ENCODE measurements at regions not wholly inside any gene's neighbourhood (a gene's known extent, or its start where the extent isn't known, plus 50 kb on each side); places are given as distances from the start of the nearest gene placed in this dataset.

DNA sequence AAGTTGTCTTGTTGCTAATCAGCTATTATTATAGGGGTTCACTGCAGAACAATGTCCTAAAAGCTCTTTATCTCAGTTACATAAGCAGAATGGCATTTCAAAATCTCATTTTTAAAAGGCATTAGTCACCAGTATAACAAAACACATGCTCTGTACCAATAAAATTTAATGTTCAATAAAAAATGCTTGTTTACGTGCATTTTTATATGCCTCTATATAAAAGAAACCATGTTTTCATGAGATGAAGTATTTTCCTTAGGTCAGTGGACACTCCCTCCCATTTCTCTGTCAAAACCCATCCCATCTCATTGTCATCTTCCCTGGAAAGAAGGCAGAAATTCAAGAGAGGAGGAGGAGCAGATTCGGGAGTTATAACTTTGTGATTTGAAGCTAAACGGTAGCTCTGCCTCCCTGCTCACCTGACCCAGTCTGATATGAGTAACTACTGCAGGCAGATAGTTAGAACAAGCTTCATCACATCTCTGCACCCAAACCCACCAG, 231.9 kb upstream of the SIX2 start:
- H3K27me3 ChIP-seq (replicated peaks; ENCODE audit: insufficient read depth, low read depth, low read length, poor library complexity), result no peaks in the 10 kb centered on the region
- POLR2A ChIA-PET (ENCODE audit: low non-redundant PET), result no interaction called here
- H3K9me3 ChIP-seq (ENCODE audit: low read depth, low read length, poor library complexity, severe bottlenecking), result no peaks in the 10 kb centered on the region
- no peak overlapping the region for H3K27ac ChIP-seq (ENCODE audit: low read depth, low read length, poor library complexity, severe bottlenecking)
- no peaks in the 10 kb centered on the region for H3K4me1 ChIP-seq (ENCODE audit: insufficient read depth, low read length, poor library complexity, severe bottlenecking)
- H3K36me3 ChIP-seq (ENCODE audit: insufficient read depth, low read length, poor library complexity, severe bottlenecking), result no peaks in the 10 kb centered on the region
- no TSS peak for BruUV-seq (replicated peaks)
- no peak overlapping the region for H3K4me3 ChIP-seq (ENCODE audit: low read depth, low read length, poor library complexity, severe bottlenecking)
- TF ChIP-seq, protein P1, sequence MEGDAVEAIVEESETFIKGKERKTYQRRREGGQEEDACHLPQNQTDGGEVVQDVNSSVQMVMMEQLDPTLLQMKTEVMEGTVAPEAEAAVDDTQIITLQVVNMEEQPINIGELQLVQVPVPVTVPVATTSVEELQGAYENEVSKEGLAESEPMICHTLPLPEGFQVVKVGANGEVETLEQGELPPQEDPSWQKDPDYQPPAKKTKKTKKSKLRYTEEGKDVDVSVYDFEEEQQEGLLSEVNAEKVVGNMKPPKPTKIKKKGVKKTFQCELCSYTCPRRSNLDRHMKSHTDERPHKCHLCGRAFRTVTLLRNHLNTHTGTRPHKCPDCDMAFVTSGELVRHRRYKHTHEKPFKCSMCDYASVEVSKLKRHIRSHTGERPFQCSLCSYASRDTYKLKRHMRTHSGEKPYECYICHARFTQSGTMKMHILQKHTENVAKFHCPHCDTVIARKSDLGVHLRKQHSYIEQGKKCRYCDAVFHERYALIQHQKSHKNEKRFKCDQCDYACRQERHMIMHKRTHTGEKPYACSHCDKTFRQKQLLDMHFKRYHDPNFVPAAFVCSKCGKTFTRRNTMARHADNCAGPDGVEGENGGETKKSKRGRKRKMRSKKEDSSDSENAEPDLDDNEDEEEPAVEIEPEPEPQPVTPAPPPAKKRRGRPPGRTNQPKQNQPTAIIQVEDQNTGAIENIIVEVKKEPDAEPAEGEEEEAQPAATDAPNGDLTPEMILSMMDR (conservative IDR thresholded peaks at IDR 0.05; ENCODE audit: low read depth, low read length), result no peak
- TF ChIP-seq EZH2 (IDR thresholded peaks at IDR 0.05; ENCODE audit: borderline replicate concordance, low read depth, low read length, poor library complexity, severe bottlenecking), result no peak
- CTCF ChIA-PET, result no interaction called here
- intact Hi-C loops (cut with micrococcal nuclease; ENCODE audit: unreplicated experiment), result no loop called here
- DNase-seq (ENCODE audit: low spot score), result no peak

DNA sequence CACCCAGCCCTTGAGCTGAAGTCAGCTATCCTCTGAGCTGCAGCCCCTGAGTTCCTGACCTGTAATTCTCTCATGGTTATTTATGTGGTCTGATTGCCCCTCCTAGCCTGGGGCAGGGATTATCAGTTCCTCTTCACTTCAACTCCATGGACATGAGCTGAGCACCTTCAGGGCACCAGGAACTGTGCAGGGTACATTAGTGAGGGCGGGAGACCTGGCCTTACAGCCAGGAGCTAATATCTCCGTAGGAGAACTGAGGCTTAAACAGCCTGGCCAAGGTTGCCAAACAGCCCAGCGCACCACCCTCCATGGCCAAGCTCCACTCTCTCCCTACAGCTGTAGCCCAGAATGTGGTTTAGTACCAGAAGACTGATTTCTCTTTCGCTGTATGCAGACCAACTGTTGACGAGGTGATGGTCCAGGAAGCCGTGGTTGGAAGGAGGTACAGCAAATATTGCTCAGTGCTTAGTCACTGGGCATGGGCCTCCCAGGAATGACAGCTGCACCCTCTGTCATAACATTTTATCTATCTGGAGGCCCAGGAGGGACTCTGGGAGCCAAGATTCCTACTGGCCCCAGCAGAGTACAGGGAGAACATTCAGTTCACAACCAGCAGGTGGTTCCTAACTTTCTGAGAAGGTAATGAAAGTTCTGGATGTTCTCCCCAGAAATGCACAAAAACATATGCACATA, 228.7 kb upstream of the SIX2 start:
- ChIA-PET CTCF (no interaction called here), POLR2A (ENCODE audit: low non-redundant PET) (no interaction called here)
- Histone ChIP-seq H3K4me1 (ENCODE audit: insufficient read depth, low read length, poor library complexity, severe bottlenecking) (no peaks in the 10 kb centered on the region), H3K27me3 (replicated peaks; ENCODE audit: insufficient read depth, low read depth, low read length, poor library complexity) (no peaks in the 10 kb centered on the region), H3K4me3 (ENCODE audit: low read depth, low read length, poor library complexity, severe bottlenecking) (no peak overlapping the region), H3K27ac (ENCODE audit: low read depth, low read length, poor library complexity, severe bottlenecking) (no peak overlapping the region), H3K36me3 (ENCODE audit: insufficient read depth, low read length, poor library complexity, severe bottlenecking) (no peaks in the 10 kb centered on the region), H3K9me3 (ENCODE audit: low read depth, low read length, poor library complexity, severe bottlenecking) (no peaks in the 10 kb centered on the region)
- DNase-seq (ENCODE audit: low spot score), result no peak
- BruUV-seq (replicated peaks), result no TSS peak
- no peak for TF ChIP-seq EZH2 (IDR thresholded peaks at IDR 0.05; ENCODE audit: borderline replicate concordance, low read depth, low read length, poor library complexity, severe bottlenecking)
- TF ChIP-seq, protein P1 (conservative IDR thresholded peaks at IDR 0.05; ENCODE audit: low read depth, low read length), result no peak
- intact Hi-C loops (cut with micrococcal nuclease; ENCODE audit: unreplicated experiment), result no loop called here

DNA sequence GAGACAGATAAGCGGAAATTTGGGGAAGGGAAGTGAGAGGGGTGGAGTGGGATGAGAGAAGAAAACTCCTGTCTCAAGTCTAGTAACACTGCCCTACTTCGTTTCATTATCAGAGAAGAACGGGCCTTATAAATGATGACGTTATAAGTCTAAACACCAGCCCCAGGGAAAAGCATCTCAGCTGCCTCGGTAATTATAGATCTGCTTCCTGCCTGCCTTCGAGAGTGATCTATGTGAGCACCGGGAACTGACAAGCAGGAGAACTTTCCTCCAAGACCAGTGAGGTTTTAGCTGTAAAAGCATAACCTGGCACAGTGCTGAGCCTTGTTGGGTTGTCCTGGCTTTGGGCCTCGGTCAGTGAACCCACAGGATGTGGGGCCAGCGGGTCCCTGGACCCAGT, 227.9 kb upstream of the SIX2 start:
- ChIA-PET CTCF (no interaction called here), POLR2A (ENCODE audit: low non-redundant PET) (no interaction called here)
- Histone ChIP-seq H3K27ac (ENCODE audit: low read depth, low read length, poor library complexity, severe bottlenecking) (no peak overlapping the region), H3K4me1 (ENCODE audit: insufficient read depth, low read length, poor library complexity, severe bottlenecking) (no peaks in the 10 kb centered on the region), H3K4me3 (ENCODE audit: low read depth, low read length, poor library complexity, severe bottlenecking) (no peak overlapping the region), H3K9me3 (ENCODE audit: low read depth, low read length, poor library complexity, severe bottlenecking) (no peaks in the 10 kb centered on the region), H3K27me3 (replicated peaks; ENCODE audit: insufficient read depth, low read depth, low read length, poor library complexity) (no peaks in the 10 kb centered on the region), H3K36me3 (ENCODE audit: insufficient read depth, low read length, poor library complexity, severe bottlenecking) (no peaks in the 10 kb centered on the region)
- DNase-seq (ENCODE audit: low spot score), result peak; percentile 21
- no TSS peak for BruUV-seq (replicated peaks)
- intact Hi-C loops (cut with micrococcal nuclease; ENCODE audit: unreplicated experiment), result no loop called here
- TF ChIP-seq EZH2 (IDR thresholded peaks at IDR 0.05; ENCODE audit: borderline replicate concordance, low read depth, low read length, poor library complexity, severe bottlenecking), result no peak
- TF ChIP-seq, protein P1 (conservative IDR thresholded peaks at IDR 0.05; ENCODE audit: low read depth, low read length), result no peak

Data from A673 (cell line).